Fibroblast of lung (primary cell): ENCODE measurements at regions not wholly inside any gene's neighbourhood (a gene's known extent, or its start where the extent isn't known, plus 50 kb on each side); places are given as distances from the start of the nearest gene placed in this dataset.

Experiments
- EZH2 ChIP-seq: IDR thresholded peaks from 2 replicates; pipeline ENCODE4 v1.5.1; 2012; ENCODE audit warnings: low read length, control low read depth, mild to moderate bottlenecking; ENCODE audit errors: missing control alignments
- TF ChIP-seq, protein P1 (sequence below), 2 donors: IDR thresholded peaks in 1 of 2; conservative IDR thresholded peaks in 1 of 2; 1 replicate in 1 of 2; 2 replicates in 1 of 2; pipeline ENCODE4 v1.5.1; 2011 to 2012; ENCODE audit warnings: low read length in 2 of 2, control low read depth in 1 of 2, inconsistent platforms in 1 of 2, low read depth in 1 of 2, mild to moderate bottlenecking in 1 of 2

GRCh38 chr5:117621921-117622320 lies 1047.3 kb upstream of the SEMA6A start:
- TF ChIP-seq, protein P1, sequence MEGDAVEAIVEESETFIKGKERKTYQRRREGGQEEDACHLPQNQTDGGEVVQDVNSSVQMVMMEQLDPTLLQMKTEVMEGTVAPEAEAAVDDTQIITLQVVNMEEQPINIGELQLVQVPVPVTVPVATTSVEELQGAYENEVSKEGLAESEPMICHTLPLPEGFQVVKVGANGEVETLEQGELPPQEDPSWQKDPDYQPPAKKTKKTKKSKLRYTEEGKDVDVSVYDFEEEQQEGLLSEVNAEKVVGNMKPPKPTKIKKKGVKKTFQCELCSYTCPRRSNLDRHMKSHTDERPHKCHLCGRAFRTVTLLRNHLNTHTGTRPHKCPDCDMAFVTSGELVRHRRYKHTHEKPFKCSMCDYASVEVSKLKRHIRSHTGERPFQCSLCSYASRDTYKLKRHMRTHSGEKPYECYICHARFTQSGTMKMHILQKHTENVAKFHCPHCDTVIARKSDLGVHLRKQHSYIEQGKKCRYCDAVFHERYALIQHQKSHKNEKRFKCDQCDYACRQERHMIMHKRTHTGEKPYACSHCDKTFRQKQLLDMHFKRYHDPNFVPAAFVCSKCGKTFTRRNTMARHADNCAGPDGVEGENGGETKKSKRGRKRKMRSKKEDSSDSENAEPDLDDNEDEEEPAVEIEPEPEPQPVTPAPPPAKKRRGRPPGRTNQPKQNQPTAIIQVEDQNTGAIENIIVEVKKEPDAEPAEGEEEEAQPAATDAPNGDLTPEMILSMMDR (conservative IDR thresholded peaks at IDR 0.05 in 1 of 2, IDR thresholded peaks at IDR 0.05 in 1 of 2; ENCODE audit: low read depth in 1 of 2, low read length in 2 of 2) = no peak
- TF ChIP-seq EZH2 = no peak
